SKM-1 (cell line): ENCODE measurements at regions not wholly inside any gene's neighbourhood (a gene's known extent, or its start where the extent isn't known, plus 50 kb on each side); places are given as distances from the start of the nearest gene placed in this dataset.

Experiments used
- DNase-seq: peaks from one replicate; lab custom pipeline; 2025; ENCODE audit not compliant: unreplicated experiment; lab: John Stamatoyannopoulos, UW

GRCh38 chr22:27193636-27194035 lies 536.2 kb downstream of the MIAT start:
- DNase-seq, result no peak

GRCh38 chr22:27194096-27194748 lies 536.8 kb downstream of the MIAT start:
- no peak for DNase-seq

DNA sequence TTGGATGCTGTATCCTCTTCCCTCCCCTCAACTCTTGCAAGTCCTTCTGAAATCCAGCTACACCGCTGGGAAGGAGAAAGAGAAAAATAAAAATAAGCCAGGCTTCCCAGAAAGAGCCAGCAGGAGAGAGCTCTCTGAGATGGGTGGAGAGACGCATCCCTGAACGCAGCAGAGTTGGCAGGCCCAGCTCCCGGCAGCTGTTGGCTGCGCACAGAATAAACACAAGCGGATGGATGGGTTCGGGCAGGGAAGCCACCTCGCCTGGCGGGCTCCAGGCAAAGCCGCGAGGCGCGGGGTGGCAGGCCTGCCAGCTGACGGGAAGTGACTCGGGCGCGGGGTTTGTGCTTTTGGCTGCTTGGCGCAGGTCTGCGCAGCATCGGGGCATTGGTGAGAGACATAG lies 537.7 kb downstream of the MIAT start:
- DNase-seq, result no peak

GRCh38 chr22:27195494-27195893 lies 538.1 kb downstream of the MIAT start:
- DNase-seq, result no peak

- no peak for DNase-seq
Observed at GRCh38 chr22:27196606-27197005, 539.2 kb downstream of the MIAT start.

- DNase-seq, result no peak
Observed at GRCh38 chr22:27197052-27197451, 539.7 kb downstream of the MIAT start.

DNA sequence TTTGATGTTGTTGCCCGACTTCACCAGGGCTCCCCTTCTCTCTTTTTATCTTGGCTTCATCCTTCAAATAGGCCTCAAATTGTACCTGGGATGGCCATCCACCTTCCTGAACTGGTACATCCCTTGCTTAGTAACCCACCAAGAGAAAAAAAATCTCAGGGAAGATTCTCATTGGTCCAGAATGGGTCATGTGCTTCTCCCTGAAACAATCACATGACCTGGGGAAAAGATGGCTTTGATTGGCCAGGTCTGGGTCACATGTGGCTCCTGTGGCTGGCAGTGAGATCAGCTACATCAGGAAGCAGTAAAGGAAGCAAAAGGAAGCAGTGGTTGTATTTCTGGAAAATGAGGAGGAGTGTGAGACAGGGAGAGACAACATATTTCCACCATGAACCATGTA lies 540.2 kb downstream of the MIAT start:
- DNase-seq, result no peak

DNA sequence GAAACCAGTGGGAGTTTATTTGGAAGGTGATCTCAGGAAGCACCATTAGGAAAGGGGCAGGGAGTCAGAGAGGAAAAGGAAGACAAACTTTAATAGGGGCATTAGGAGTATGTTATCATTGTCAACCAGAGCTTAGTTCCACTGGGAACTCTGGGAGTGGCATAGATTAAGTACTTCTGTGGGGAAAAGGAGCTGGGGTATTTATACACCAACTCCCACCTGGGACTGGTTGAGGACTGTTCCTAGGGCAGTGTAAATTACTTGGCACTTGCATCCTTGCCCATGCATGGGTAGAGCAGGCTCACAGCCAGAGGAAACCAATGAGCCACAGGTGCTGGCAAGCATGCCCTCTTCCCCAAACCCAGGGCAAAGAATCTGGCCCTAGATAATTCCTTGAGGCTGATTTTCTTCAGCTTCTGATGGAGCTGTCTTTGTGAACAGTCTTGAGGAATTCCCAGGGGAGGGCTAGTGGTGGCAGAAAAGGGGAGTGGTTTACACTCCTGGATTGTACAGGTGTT lies 541.2 kb downstream of the MIAT start:
- DNase-seq, result no peak

DNA sequence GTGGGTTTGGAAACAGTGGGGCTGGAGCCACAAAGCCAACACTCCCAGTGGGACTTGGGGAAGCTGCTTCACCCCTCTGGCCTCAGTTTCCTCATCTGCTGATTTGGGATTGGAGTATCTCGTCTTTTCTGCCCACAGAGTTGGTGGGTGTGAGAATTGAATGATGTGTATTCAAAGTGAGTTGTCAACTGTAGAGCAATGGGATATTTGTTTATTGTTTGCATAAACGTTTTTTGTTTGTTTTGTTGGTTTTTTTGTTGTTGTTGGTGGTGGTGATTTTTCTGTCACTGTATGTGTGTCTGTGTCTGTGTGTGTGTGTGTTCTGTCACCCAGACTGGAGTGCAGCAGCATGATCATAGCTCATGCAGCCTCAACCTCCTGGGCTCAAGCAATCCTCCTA lies 542.0 kb downstream of the MIAT start:
- DNase-seq, result no peak

DNA sequence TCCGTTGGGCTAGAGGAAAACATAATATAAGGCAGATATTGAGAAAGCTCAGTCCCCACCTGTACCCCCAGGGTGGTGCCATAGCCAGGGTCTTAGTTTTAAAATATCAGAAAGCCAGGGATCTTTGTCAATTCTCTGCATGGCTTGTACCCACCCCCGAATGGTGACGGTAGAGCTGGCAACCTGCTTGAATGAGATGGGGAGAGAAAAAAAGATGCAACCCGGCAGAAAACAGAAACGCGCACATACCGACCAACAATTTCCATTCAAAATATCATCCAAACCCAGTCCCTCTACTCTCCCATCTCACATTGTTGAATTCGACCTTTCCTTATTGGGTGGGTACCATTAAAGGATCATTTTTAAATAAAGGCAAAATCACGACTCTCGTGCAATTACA lies 543.9 kb downstream of the MIAT start:
- DNase-seq, result no peak

- DNase-seq, result no peak
Observed at GRCh38 chr22:27201741-27202140, 544.4 kb downstream of the MIAT start.

GRCh38 chr22:27203276-27203660 lies 545.9 kb downstream of the MIAT start:
- no peak for DNase-seq

GRCh38 chr22:27204280-27204679 lies 546.9 kb downstream of the MIAT start:
- DNase-seq, result no peak

DNA sequence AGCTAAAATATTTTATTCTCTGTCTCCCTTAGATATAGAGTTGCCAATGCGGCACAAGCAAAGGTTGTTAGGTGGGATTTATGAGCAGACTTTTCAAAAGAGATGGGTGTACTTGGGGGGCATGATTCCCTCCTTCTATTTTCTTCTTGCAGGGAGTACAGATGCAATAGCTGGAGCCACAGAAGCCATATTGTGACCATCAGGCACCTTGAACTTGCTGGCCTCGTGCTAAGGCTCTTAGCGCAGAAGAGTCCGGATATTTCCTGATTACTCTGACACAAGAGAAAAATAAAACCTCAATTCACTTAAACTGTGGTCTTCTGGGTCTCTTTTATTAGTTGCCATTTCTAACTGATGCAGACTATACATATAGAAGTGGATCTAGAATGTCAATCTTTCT lies 547.4 kb downstream of the MIAT start:
- DNase-seq, result no peak

- no peak for DNase-seq
Observed at GRCh38 chr22:27205492-27206373, 548.3 kb downstream of the MIAT start.

DNA sequence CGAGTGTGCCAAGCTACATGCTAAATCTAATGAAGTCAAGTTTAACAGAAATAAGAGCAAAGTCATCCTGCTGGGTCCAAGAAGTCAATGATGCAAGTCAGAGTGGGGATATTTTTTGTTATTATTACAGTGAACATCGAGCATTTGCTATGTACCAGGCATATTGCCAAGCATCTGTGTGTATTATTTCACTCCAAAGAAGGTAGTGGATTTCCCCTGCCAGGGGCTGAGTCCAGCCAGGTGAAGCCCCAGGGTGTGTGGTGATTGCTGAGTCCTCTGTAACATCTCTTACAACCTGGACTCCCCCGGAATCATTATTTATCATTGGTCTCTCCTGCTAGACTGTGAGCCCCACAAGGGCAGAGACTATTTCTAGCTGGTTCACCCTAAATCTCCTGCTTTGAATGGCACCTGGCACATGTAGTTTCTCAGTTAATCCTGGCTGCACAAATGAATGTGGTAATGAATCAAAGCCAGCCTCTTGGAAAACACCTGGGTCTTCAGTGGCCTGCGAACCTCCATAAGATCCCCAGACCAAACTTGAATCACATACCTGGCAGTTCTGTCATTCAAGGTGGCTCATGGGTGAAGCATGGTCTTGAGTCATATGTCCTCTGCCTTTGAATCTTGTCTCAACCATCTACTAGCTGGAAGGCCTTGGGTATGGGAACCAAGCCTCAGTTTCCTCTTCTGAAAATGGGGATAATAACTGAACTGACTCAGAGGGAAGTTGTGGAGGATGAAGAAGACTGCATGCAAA lies 549.2 kb downstream of the MIAT start:
- no peak for DNase-seq

- DNase-seq, result no peak
Observed at GRCh38 chr22:27207266-27207665, 549.9 kb downstream of the MIAT start.

- no peak for DNase-seq
Observed at GRCh38 chr22:27207907-27208306, 550.5 kb downstream of the MIAT start.

GRCh38 chr22:27210111-27210730 lies 552.8 kb downstream of the MIAT start:
- DNase-seq, result no peak

DNA sequence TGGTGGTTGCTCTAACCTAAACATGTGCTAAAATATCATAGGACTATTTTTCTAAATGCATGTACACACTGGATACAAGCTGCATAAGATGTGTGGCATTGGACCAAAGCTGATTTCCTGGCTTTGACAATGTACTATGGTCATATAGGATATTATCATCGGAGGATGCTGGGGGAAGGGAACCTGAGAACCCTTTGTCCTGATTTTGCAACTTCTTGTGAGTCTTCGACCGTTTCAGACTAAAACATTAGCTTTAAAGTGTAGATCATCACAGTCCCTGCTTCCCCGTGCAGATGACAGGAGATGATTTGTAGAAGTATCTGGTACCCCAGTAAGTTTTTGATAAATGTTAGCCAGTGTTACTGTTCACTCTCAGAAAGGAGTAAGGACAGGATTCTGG lies 554.7 kb downstream of the MIAT start:
- DNase-seq, result no peak

DNA sequence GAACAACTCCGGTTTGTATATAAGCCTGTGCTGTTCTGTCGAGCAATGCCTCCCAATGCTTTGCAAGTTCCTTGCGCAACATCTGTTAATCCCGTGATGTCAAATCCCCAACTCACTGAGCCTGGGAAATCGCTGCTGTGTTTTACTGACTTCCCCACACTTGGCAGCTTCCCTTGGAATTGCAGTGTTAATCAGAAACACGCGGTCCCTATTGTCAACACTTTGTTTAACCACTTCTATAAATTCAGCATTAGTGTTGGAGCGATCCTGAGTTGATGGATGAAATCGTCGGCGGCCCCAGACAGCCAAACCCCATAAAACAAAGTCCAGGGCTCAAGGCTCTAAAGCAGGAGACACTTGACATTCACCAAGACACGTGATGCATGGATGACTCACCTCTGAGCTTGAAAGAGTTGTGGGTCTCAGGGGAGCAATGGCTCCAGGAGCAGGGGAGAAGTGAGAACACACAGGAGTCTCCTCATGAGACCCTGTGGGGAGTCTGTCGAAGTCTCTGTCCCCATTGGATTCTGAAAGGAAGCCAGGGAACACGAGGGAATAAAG lies 555.3 kb downstream of the MIAT start:
- no peak for DNase-seq
